T-helper 2 cell treated with Interferon-gamma antibody and Interleukin-4, amounts not matched to agents 5 μg/mL and 100 μg/mL, for 36 hours (primary cell): ENCODE measurements at regions not wholly inside any gene's neighbourhood (a gene's known extent, or its start where the extent isn't known, plus 50 kb on each side); places are given as distances from the start of the nearest gene placed in this dataset.

Experiments
- DNase-seq: peaks from one replicate; pipeline ENCODE4 v3.0.0; 2021; ENCODE audit warnings: low spot score
- H3K27ac Mint-ChIP-seq: one replicate; pipeline ENCODE4 v1.8.0; 2021; ENCODE audit warnings: mild to moderate bottlenecking, mixed read lengths
- H3K27me3 Mint-ChIP-seq: one replicate; pipeline ENCODE4 v1.8.0; 2021; ENCODE audit warnings: low read depth, mixed read lengths
- H3K36me3 Mint-ChIP-seq: one replicate; pipeline ENCODE4 v1.8.0; 2021; ENCODE audit warnings: low read depth, mixed read lengths
- H3K4me1 Mint-ChIP-seq: one replicate; pipeline ENCODE4 v1.8.0; 2021; ENCODE audit warnings: low read depth, mixed read lengths
- H3K4me3 Mint-ChIP-seq: one replicate; pipeline ENCODE4 v1.8.0; 2022; ENCODE audit warnings: mild to moderate bottlenecking, moderate library complexity, mixed read lengths
- H3K9me3 Mint-ChIP-seq: one replicate; pipeline ENCODE4 v1.8.0; 2021; ENCODE audit warnings: mixed read lengths

DNA sequence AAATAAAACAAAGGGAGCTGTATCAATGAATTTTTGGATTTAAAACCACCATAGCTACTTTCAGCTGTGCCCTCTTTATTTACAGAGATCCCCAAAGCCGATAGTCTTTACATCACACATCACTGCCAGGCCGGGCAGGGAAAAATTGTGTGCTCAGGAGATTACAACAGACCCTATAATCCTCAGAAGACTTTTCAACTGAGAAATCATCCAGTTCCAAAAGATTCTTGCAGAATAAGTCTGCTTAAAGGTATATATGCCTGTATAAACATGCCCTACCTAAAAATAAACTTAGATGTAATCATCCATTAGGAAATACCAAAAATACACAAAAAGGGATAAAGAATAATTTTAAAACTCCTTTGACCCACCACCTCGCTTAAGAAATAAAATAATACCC is 70.1 kb upstream of the MAP1LC3B2 start:
- no peaks in the 10 kb centered on the region for H3K4me1 Mint-ChIP-seq
- peaks cover 5% of the 10 kb centered on the region for H3K27me3 Mint-ChIP-seq

GRCh38 chr12:116490471-116490870 is 68.7 kb upstream of the MAP1LC3B2 start:
- Mint-ChIP-seq H3K27me3 (peaks cover 5% of the 10 kb centered on the region), H3K36me3 (no peaks in the 10 kb centered on the region), H3K4me1 (no peaks in the 10 kb centered on the region), H3K4me3 (no peak overlapping the region), H3K9me3 (peaks cover 7% of the 10 kb centered on the region), H3K27ac (no peak overlapping the region)
- DNase-seq = no peak

More for the DNA sequence above, 70.1 kb upstream of the MAP1LC3B2 start:
- Mint-ChIP-seq H3K4me3 (no peak overlapping the region), H3K9me3 (peaks cover 7% of the 10 kb centered on the region), H3K36me3 (no peaks in the 10 kb centered on the region), H3K27ac (no peak overlapping the region)
- DNase-seq = no peak

DNA sequence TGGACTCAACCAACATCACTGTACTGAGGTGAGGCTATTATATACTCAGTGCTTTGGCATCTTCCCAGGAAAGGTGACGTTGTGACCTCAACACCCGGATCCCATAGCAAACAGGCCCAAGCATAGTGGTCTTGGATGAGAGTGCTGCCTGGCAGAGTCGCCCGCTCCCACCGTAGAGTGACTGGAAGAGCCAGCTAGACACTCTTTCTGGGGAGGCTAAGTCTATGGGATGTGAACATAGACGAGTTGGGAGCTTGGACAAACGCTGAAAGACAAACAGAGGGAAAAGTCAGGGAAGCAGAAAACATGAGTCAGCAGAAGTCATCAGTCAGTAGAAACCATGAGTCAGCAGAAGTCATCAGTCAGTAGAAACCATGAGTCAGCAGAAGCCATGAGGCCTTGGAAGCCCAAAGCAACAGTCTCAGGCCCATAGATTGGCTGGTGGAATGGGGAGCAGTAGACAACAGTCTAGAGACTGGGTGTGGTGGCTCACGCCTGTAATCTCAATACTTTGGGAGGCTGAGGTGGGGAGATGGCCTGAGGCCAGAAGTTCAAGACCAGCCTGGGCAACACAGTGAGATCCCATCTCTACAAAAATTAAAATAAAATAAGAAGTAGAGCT is 66.4 kb upstream of the MAP1LC3B2 start:
- peak overlapping the region; percentile 1 for H3K27ac Mint-ChIP-seq
- no peak for DNase-seq

GRCh38 chr12:116495260-116495659 is 63.9 kb upstream of the MAP1LC3B2 start:
- Mint-ChIP-seq H3K9me3 (peaks cover 3% of the 10 kb centered on the region), H3K27ac (no peak overlapping the region), H3K4me3 (no peak overlapping the region), H3K27me3 (peaks cover 7% of the 10 kb centered on the region), H3K36me3 (no peaks in the 10 kb centered on the region), H3K4me1 (no peaks in the 10 kb centered on the region)
- DNase-seq = no peak

More for the DNA sequence above, 66.4 kb upstream of the MAP1LC3B2 start:
- H3K36me3 Mint-ChIP-seq = no peaks in the 10 kb centered on the region
- peaks cover 7% of the 10 kb centered on the region for H3K27me3 Mint-ChIP-seq
- peaks cover 3% of the 10 kb centered on the region for H3K9me3 Mint-ChIP-seq
- no peaks in the 10 kb centered on the region for H3K4me1 Mint-ChIP-seq
- H3K4me3 Mint-ChIP-seq = no peak overlapping the region

- H3K9me3 Mint-ChIP-seq = peaks cover 3% of the 10 kb centered on the region
- H3K4me3 Mint-ChIP-seq = no peak overlapping the region
- H3K36me3 Mint-ChIP-seq = no peaks in the 10 kb centered on the region
- H3K27ac Mint-ChIP-seq = no peak overlapping the region
- no peak for DNase-seq
- H3K4me1 Mint-ChIP-seq = no peaks in the 10 kb centered on the region
- peaks cover 2% of the 10 kb centered on the region for H3K27me3 Mint-ChIP-seq
Measured at GRCh38 chr12:116497051-116497591, 62.1 kb upstream of the MAP1LC3B2 start.

DNA sequence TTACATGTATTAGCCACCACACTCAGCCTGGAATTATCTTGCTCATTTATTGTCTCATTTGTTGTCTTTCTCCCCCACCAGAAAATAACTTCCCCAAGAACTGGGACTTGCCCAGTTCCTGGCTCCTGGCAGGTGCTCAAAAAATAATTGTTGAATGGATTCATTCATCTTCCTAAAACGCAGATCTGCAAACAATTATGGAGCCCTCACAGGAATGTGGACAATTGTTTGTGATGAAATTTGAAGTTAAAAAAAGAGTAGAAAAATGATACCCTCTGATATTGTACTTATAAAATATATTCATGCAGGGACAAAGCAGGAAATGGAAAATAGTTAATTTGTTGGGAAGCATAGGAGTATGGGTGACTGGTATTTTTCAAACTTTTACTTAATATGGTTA is 60.7 kb upstream of the MAP1LC3B2 start:
- peaks cover 5% of the 10 kb centered on the region for H3K27me3 Mint-ChIP-seq
- no peaks in the 10 kb centered on the region for H3K4me1 Mint-ChIP-seq
- no peaks in the 10 kb centered on the region for H3K36me3 Mint-ChIP-seq
- no peak overlapping the region for H3K27ac Mint-ChIP-seq
- H3K9me3 Mint-ChIP-seq = no peaks in the 10 kb centered on the region
- DNase-seq = no peak
- no peak overlapping the region for H3K4me3 Mint-ChIP-seq

DNA sequence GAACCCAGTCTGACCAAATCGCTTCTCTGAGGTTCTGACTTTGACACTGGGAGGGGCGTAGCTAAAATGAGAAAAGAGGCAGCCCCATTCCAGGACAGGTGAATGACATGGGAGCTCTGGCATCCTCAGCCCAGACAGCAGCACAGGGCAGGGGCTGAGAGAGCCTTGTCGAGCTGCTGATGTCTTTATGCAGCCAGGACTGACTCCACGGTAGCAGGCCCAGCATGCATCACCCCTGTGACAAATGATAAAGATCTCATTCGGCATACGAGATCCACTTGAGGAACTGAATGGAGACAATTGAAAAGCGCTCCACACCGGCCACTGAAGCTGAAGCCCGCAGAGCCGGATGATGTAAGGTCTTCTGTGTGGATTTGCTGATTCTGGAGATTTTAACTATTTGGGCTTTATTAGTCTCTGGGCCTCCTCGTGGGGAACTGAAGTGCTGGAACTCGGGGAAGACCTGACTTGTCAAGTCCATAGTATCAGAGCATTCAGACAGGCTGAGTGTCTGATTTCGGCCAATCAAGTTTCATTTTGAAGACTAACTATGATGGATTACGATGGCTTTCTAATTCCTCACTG is 56.9 kb upstream of the MAP1LC3B2 start:
- DNase-seq = no peak
- H3K4me1 Mint-ChIP-seq = no peaks in the 10 kb centered on the region
- no peak overlapping the region for H3K27ac Mint-ChIP-seq
- no peak overlapping the region for H3K4me3 Mint-ChIP-seq
- H3K36me3 Mint-ChIP-seq = no peaks in the 10 kb centered on the region
- H3K9me3 Mint-ChIP-seq = no peaks in the 10 kb centered on the region
- H3K27me3 Mint-ChIP-seq = peaks cover 21% of the 10 kb centered on the region

- Mint-ChIP-seq H3K36me3 (no peaks in the 10 kb centered on the region), H3K4me1 (peaks cover 3% of the 10 kb centered on the region), H3K9me3 (no peaks in the 10 kb centered on the region), H3K4me3 (no peak overlapping the region), H3K27ac (no peak overlapping the region), H3K27me3 (peaks cover 23% of the 10 kb centered on the region)
- DNase-seq = no peak
Measured at GRCh38 chr12:116502989-116503496, 56.1 kb upstream of the MAP1LC3B2 start.

DNA sequence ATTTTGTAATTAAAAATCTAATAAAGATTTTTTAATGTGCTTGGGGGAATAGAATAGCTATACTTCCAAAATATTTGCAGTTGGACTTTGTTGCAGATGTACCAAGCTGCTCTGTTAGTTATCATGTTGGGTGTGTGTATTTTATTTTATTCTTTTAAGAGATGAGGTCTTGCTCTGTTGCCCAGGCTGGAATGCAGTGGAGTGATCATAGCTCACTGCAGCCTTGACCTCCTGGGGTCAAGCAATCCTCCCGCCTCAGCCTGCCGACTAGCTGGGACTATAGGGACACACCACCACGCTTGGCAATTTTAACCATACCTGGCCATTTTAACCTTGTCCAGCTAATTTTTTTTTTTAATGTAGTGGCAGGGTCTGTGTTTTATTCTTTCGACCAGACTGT is 54.7 kb upstream of the MAP1LC3B2 start:
- Mint-ChIP-seq H3K4me1 (peaks cover 6% of the 10 kb centered on the region), H3K27ac (no peak overlapping the region), H3K4me3 (no peak overlapping the region), H3K36me3 (no peaks in the 10 kb centered on the region), H3K9me3 (no peaks in the 10 kb centered on the region), H3K27me3 (peaks cover 25% of the 10 kb centered on the region)
- DNase-seq = no peak

- H3K27me3 Mint-ChIP-seq = peaks cover 31% of the 10 kb centered on the region
Measured at GRCh38 chr12:116506697-116507064, 52.5 kb upstream of the MAP1LC3B2 start.

DNA sequence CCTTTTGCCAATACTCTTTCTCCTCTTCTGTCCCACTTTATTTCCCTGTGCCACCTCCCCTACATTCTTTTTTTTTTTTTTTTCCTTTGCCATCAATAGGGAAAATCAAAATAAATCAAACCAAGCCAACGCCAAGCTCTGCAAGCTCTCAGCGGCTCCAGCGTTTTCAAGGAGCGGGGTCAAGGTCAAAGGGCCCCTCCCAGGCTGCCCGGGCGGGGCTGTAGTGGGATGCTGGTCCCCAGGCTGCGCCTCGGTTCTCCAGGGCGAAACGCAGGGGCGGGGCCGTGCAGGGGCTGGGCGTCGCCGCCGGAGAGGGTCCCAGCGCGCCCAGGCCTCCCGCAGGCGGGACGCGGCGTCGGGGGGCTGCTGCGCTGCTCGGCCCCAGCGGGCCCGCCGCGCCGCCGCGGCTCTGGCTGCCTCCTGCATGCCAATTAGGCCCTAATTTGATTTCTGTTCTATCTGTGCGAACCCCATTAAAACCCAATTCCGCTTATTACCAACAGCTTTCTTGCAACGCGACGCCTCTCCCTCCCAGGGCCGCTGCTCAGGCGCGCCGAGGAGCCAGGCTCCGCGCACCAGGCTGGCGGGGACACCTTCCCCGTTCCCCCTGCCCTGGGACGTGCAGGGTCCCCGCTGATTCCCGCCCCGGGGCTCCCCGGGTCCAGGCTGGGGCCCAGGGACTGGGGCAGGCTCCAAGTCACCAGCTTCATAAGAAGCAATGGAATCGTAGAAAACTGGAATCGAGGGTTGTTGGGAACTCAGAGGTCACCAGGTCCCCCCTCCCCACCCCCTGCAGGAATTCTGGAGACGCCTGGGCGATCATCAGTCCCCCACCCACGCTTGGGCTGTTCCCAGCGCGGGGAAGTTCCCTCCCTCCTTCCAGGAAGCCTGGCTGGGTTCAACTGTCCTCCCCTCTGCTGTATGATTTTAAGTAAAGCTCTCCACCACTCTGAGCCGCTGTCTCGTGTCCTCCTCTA is 50.7 kb upstream of the MAP1LC3B2 start:
- no peak for DNase-seq
- H3K27me3 Mint-ChIP-seq = peaks cover 34% of the 10 kb centered on the region
- no peaks in the 10 kb centered on the region for H3K36me3 Mint-ChIP-seq
- H3K27ac Mint-ChIP-seq = peak overlapping the region; percentile 36
- no peaks in the 10 kb centered on the region for H3K9me3 Mint-ChIP-seq
- H3K4me1 Mint-ChIP-seq = peaks cover 6% of the 10 kb centered on the region
- H3K4me3 Mint-ChIP-seq = peak overlapping the region; percentile 67

More at GRCh38 chr12:116506697-116507064, 52.5 kb upstream of the MAP1LC3B2 start:
- H3K4me1 Mint-ChIP-seq = peaks cover 6% of the 10 kb centered on the region
- H3K36me3 Mint-ChIP-seq = no peaks in the 10 kb centered on the region
- DNase-seq = no peak
- no peak overlapping the region for H3K4me3 Mint-ChIP-seq
- no peaks in the 10 kb centered on the region for H3K9me3 Mint-ChIP-seq
- no peak overlapping the region for H3K27ac Mint-ChIP-seq
